OCI-LY7 (cell line): ENCODE measurements at regions not wholly inside any gene's neighbourhood (a gene's known extent, or its start where the extent isn't known, plus 50 kb on each side); places are given as distances from the start of the nearest gene placed in this dataset.

ENCODE experiments used
- BruUV-seq: library from RNA; stranded (reverse); fragments of 400-500 nt; replicated peaks from 2 replicates; lab custom pipeline; 2021; lab: Mats Ljungman, UMichigan
- CTCF ChIA-PET: fragments of 300-600 bp; sonication (Branson Sonifier 250); formaldehyde crosslinking; loops from one replicate; lab custom pipeline; 2022; ENCODE audit warnings: antibody characterized with exemption; ENCODE audit not compliant: unreplicated experiment; lab: Charles Lee
- POLR2A ChIA-PET: fragments of 300-600 bp; sonication (Branson Sonifier 250); formaldehyde crosslinking; loops from one replicate; lab custom pipeline; 2022; ENCODE audit warnings: antibody characterized with exemption; lab: Charles Lee
- DNase-seq: peaks from one replicate; pipeline ENCODE4 v3.0.0-alpha.2; 2015; ENCODE audit warnings: low spot score
- H2AFZ ChIP-seq: fragments of 200-600 bp; sonication (generic), shearing (Covaris generic); 2 replicates; pipeline ENCODE4 v1.6.1; 2014; ENCODE audit warnings: mild to moderate bottlenecking, antibody characterized with exemption, low read length, moderate library complexity
- H3K27ac ChIP-seq: fragments of 200-600 bp; sonication (generic); 2 replicates; pipeline ENCODE4 v1.5.1; 2014; ENCODE audit warnings: mixed run types, low read depth, mild to moderate bottlenecking, moderate library complexity, low read length, inconsistent platforms; ENCODE audit not compliant: poor library complexity, severe bottlenecking
- H3K36me3 ChIP-seq: fragments of 200-600 bp; sonication (generic); 2 replicates; pipeline ENCODE4 v1.6.1; 2014; ENCODE audit warnings: mild to moderate bottlenecking, antibody characterized with exemption, low read length, moderate library complexity, mixed read lengths; ENCODE audit not compliant: insufficient read depth
- H3K4me1 ChIP-seq: fragments of 200-600 bp; sonication (generic); 2 replicates; pipeline ENCODE4 v1.5.1; 2014; ENCODE audit warnings: mild to moderate bottlenecking, low read length; ENCODE audit not compliant: insufficient read depth, poor library complexity, severe bottlenecking
- H3K4me2 ChIP-seq: fragments of 200-600 bp; sonication (generic); 2 replicates; pipeline ENCODE4 v1.6.1; 2014; ENCODE audit warnings: mild to moderate bottlenecking, low read length
- H3K4me3 ChIP-seq: fragments of 200-600 bp; sonication (generic); 2 replicates; pipeline ENCODE4 v1.5.1; 2014; ENCODE audit warnings: mild to moderate bottlenecking, low read depth, low read length; ENCODE audit not compliant: poor library complexity, severe bottlenecking
- H3K79me2 ChIP-seq: fragments of 200-600 bp; sonication (generic); 2 replicates; pipeline ENCODE4 v1.6.1; 2016; ENCODE audit warnings: low read depth, mild to moderate bottlenecking, low read length, moderate library complexity, mixed read lengths; ENCODE audit not compliant: insufficient read depth
- H3K9me2 ChIP-seq: fragments of 200-600 bp; sonication (generic); 2 replicates; pipeline ENCODE4 v1.6.1; 2016; ENCODE audit warnings: mild to moderate bottlenecking, low read length, mixed read lengths; ENCODE audit not compliant: insufficient read depth
- H3K9me3 ChIP-seq: fragments of 200-600 bp; sonication (generic); 2 replicates; pipeline ENCODE4 v1.6.1; 2014; ENCODE audit warnings: mild to moderate bottlenecking, mixed run types, low read length, mixed read lengths
- H4K20me1 ChIP-seq: fragments of 200-600 bp; sonication (generic); 2 replicates; pipeline ENCODE4 v1.6.1; 2014; ENCODE audit warnings: mild to moderate bottlenecking, antibody characterized with exemption, low read length, moderate library complexity, mixed read lengths; ENCODE audit not compliant: insufficient read depth
- CTCF ChIP-seq: fragments of 200-600 bp; sonication (generic); conservative IDR thresholded peaks from 2 replicates; pipeline ENCODE4 v1.5.1; 2014; ENCODE audit warnings: mild to moderate bottlenecking, antibody characterized with exemption, low read length, moderate library complexity, mixed read lengths
- EZH2phosphoT487 ChIP-seq: fragments of 200-600 bp; sonication (generic); IDR thresholded peaks from 2 replicates; pipeline ENCODE4 v1.6.1; 2018; ENCODE audit warnings: low read depth, borderline replicate concordance, mild to moderate bottlenecking, mixed run types, antibody characterized with exemption, low read length, moderate library complexity, mixed read lengths
- intact Hi-C: fragments of 100-400 bp; cut with micrococcal nuclease; formaldehyde crosslinking; loops from one replicate; pipeline ENCODE4 v1.10.0; 2022; ENCODE audit not compliant: unreplicated experiment

- Histone ChIP-seq H2AFZ (peak overlapping the region; percentile 66; the same call in 1 of the 2 replicates), H4K20me1 (no peaks in the 10 kb centered on the region), H3K9me2 (no peaks in the 10 kb centered on the region), H3K4me2 (peak overlapping the region; percentile 49), H3K4me1 (peaks cover 24% of the 10 kb centered on the region), H3K36me3 (no peaks in the 10 kb centered on the region), H3K27ac (no peak overlapping the region), H3K4me3 (no peak overlapping the region), H3K79me2 (no peaks in the 10 kb centered on the region), H3K9me3 (no peaks in the 10 kb centered on the region)
- DNase-seq: no peak
- intact Hi-C loops: no loop called here
- ChIA-PET POLR2A (interaction anchor here (0.8 to 1.8 kb wide), 4 partner anchors 10 to 84 kb away, joined by 3 to 8 read pairs (median 4); no protein-coding TSS in a partner anchor), CTCF (no interaction called here)
- no TSS peak for BruUV-seq
- TF ChIP-seq EZH2phosphoT487: no peak
- TF ChIP-seq CTCF: no peak
These were observed 522.5 kb upstream of the ID2 start for GRCh38 chr2:8159211-8159965.

DNA sequence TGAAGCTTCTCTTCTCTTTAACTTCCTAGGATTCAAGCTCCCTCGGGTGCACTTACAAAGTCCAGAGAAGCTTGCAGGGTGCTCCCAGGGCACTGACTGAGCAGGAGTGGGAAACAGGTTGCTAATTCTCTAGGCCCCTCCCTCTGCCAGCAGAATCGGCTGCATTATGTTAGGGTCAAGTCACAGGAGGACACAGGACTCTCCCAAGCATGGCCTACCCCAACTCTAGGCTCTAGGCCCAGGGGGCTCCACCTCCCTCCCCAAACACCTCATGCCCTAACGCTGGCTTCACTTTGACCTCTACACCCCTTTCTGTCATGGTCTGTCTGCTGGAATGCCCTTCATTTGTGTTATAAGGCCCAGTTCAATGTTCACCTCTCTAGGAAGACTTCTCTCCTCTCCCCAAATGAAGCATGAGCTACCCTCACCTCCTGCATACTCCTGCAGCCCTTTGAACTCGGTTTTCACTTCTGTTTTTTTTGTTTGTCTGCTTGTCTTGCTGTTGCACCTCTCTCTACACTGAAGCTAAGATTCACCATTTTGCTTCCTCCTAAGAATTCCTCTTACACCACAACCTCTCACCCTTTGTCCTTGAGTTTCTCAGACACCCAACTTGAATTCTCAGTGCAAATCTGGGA is 521.8 kb upstream of the ID2 start:
- no peaks in the 10 kb centered on the region for H4K20me1 ChIP-seq
- no peak for TF ChIP-seq CTCF
- TF ChIP-seq EZH2phosphoT487: no peak
- peaks cover 21% of the 10 kb centered on the region for H3K4me1 ChIP-seq
- intact Hi-C loops: no loop called here
- POLR2A ChIA-PET: interaction anchor here (0.8 to 3.4 kb wide), 6 partner anchors 8 to 84 kb away, joined by 3 to 14 read pairs (median 3); no protein-coding TSS in a partner anchor
- no peaks in the 10 kb centered on the region for H3K36me3 ChIP-seq
- peak overlapping the region; percentile 49 for H3K4me2 ChIP-seq
- H2AFZ ChIP-seq: peak overlapping the region; percentile 66
- BruUV-seq: no TSS peak
- H3K27ac ChIP-seq: peak overlapping the region; percentile 22
- no peaks in the 10 kb centered on the region for H3K79me2 ChIP-seq
- CTCF ChIA-PET: interaction anchor here (0.6 kb wide), 1 partner anchor 41 kb away, joined by 3 read pairs; no protein-coding TSS in a partner anchor
- no peak overlapping the region for H3K4me3 ChIP-seq
- DNase-seq: peak; percentile 81
- H3K9me3 ChIP-seq: no peaks in the 10 kb centered on the region
- H3K9me2 ChIP-seq: no peaks in the 10 kb centered on the region
